ENCODE measurements at regions not wholly inside any gene's neighbourhood (a gene's known extent, or its start where the extent isn't known, plus 50 kb on each side); places are given as distances from the start of the nearest gene placed in this dataset.

GRCh38 chr5:171578049-171578828 lies 158.8 kb downstream of the FGF18 start:
- H3K9me3 Mint-ChIP-seq: peaks cover 4% of the 10 kb centered on the region
- DNase-seq: peak; percentile 40
- peak overlapping the region; percentile 45 for H3K4me3 Mint-ChIP-seq
- H3K36me3 Mint-ChIP-seq (ENCODE audit: low read depth): no peaks in the 10 kb centered on the region
- no peaks in the 10 kb centered on the region for H3K27me3 Mint-ChIP-seq (ENCODE audit: low read depth, poor library complexity)
- no peak for TF ChIP-seq CTCF (IDR thresholded peaks at IDR 0.05)
- peak overlapping the region; percentile 96 for H3K27ac Mint-ChIP-seq
- peaks cover 70% of the 10 kb centered on the region for H3K4me1 Mint-ChIP-seq

- H3K36me3 Mint-ChIP-seq (ENCODE audit: low read depth): no peaks in the 10 kb centered on the region
- peak overlapping the region; percentile 96 for H3K27ac Mint-ChIP-seq
- no peaks in the 10 kb centered on the region for H3K27me3 Mint-ChIP-seq (ENCODE audit: low read depth, poor library complexity)
- peaks cover 70% of the 10 kb centered on the region for H3K4me1 Mint-ChIP-seq
- TF ChIP-seq CTCF (IDR thresholded peaks at IDR 0.05): no peak
- peak overlapping the region; percentile 43 for H3K4me3 Mint-ChIP-seq
- H3K9me3 Mint-ChIP-seq: peaks cover 4% of the 10 kb centered on the region
- no peak for DNase-seq
Observed at GRCh38 chr5:171578829-171579491, 159.5 kb downstream of the FGF18 start.

- peaks cover 62% of the 10 kb centered on the region for H3K4me1 Mint-ChIP-seq
- peaks cover 4% of the 10 kb centered on the region for H3K9me3 Mint-ChIP-seq
- H3K4me3 Mint-ChIP-seq: peak overlapping the region; percentile 31
- peak overlapping the region; percentile 58 for H3K27ac Mint-ChIP-seq
- no peak for DNase-seq
- H3K27me3 Mint-ChIP-seq (ENCODE audit: low read depth, poor library complexity): peaks cover 4% of the 10 kb centered on the region
- TF ChIP-seq CTCF (IDR thresholded peaks at IDR 0.05): no peak
- no peaks in the 10 kb centered on the region for H3K36me3 Mint-ChIP-seq (ENCODE audit: low read depth)
Observed at GRCh38 chr5:171579976-171580411, 160.5 kb downstream of the FGF18 start.

- H3K4me3 Mint-ChIP-seq: no peak overlapping the region
- no peaks in the 10 kb centered on the region for H3K36me3 Mint-ChIP-seq (ENCODE audit: low read depth)
- H3K9me3 Mint-ChIP-seq: peaks cover 4% of the 10 kb centered on the region
- peaks cover 4% of the 10 kb centered on the region for H3K27me3 Mint-ChIP-seq (ENCODE audit: low read depth, poor library complexity)
- no peak for TF ChIP-seq CTCF (IDR thresholded peaks at IDR 0.05)
- no peak for DNase-seq
- peaks cover 58% of the 10 kb centered on the region for H3K4me1 Mint-ChIP-seq
- peak overlapping the region; percentile 29 for H3K27ac Mint-ChIP-seq
Observed at GRCh38 chr5:171580502-171581265, 161.2 kb downstream of the FGF18 start.

GRCh38 chr5:171581781-171582180 lies 162.3 kb downstream of the FGF18 start:
- TF ChIP-seq CTCF (IDR thresholded peaks at IDR 0.05): no peak
- no peak overlapping the region for H3K4me3 Mint-ChIP-seq
- no peak overlapping the region for H3K27ac Mint-ChIP-seq
- no peaks in the 10 kb centered on the region for H3K9me3 Mint-ChIP-seq
- H3K4me1 Mint-ChIP-seq: peaks cover 53% of the 10 kb centered on the region
- peaks cover 4% of the 10 kb centered on the region for H3K27me3 Mint-ChIP-seq (ENCODE audit: low read depth, poor library complexity)
- no peaks in the 10 kb centered on the region for H3K36me3 Mint-ChIP-seq (ENCODE audit: low read depth)
- DNase-seq: no peak
